GM19035 (cell line): ENCODE measurements at regions not wholly inside any gene's neighbourhood (a gene's known extent, or its start where the extent isn't known, plus 50 kb on each side); places are given as distances from the start of the nearest gene placed in this dataset.
"Not testable (repeated sequence)": the region's sequence is repeated elsewhere in the genome, so short reads cannot be mapped to it uniquely, and the experiment has no call there.

Experiments used
- ATAC-seq: cut with Tn5 transposase; IDR thresholded peaks from one replicate; pipeline ENCODE4 v1.9.1; 2021; ENCODE audit not compliant: unreplicated experiment

DNA sequence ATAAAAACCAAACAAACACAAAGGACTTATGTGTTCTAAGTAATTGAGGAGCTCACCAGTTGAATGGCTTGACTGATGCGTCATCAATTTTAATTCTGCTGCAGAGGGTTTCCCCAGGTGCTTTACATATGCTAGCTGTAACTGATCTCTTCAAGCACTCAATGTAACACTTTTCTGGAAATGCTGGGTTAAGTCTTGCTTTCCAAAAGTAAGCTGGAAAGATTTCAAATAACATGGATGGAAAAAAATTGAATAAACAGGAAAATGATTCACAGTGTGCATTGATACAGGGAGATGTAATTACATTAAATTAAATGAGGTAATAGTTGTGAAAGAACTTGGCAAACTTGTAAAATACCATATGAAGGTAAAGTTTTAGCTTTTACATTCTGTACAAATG is 186.7 kb upstream of the WDFY3 start:
- no peak for ATAC-seq

DNA sequence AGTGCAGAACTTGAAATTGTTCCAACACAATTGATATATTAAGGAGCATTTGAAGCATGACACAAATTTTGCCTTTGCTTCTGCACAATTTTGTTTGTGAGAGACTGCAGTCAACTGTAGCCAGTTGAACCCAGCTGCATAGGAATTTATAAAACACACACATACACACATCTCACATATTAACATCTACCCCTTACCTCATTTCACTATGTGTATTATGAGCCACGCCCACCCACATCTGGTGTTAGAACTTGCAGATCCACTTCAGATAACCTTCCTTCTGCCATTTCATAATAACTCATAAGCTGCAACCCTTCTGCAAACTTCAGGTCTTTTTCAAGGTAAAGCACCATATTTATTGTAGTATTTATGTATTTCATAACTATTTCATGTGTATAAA is 188.1 kb upstream of the WDFY3 start:
- ATAC-seq: no peak

GRCh38 chr4:85165808-85166207 is 199.3 kb upstream of the WDFY3 start:
- ATAC-seq: no peak

DNA sequence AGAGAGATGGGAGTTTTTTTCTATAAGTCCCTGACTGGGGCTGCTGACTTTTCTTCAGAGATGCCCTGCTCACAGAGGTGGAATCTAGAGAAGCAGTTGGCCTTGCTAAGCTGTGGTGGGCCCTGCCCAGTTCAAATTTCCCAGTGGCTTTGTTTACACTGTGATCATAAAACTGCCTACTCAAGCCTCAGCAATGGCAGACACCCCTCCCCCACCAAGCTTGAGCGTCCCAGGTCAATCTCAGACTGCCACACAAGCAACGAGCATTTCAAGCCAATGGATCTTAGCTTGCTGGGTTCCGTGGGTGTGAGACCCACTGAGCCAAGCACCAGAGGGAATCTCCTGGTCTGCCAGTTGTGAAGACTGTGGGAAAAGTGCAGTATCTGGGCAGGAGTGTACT is 199.8 kb upstream of the WDFY3 start:
- no peak for ATAC-seq

GRCh38 chr4:85168234-85168834 is 201.8 kb upstream of the WDFY3 start:
- ATAC-seq: no peak

- no peak for ATAC-seq
These were observed 203.8 kb upstream of the WDFY3 start for GRCh38 chr4:85170241-85170640.

- no peak for ATAC-seq
These were observed 208.7 kb upstream of the WDFY3 start for GRCh38 chr4:85175190-85175589.

- ATAC-seq: no peak
These were observed 210.6 kb upstream of the WDFY3 start for GRCh38 chr4:85177092-85177491.

GRCh38 chr4:85177679-85178078 is 211.2 kb upstream of the WDFY3 start:
- ATAC-seq: no peak

DNA sequence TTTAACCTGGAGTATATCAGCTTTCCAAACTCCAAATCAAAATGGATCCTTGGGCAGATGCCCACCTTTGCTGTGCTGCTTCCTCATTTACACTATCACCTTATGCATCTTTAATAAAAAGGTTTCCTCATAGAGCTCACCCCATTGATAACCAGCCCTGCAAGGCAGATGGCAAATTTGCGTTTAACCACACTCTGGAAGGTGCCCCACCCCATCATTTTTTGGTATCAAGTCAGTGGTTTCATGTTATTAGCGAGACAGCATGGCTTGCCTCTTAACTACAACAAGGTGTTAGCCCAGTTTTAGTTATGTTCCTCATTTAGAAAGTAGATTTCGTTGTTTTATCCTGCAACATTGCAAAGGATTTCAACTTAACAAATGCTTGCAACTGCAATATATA is 214.0 kb upstream of the WDFY3 start:
- no peak for ATAC-seq

GRCh38 chr4:85187106-85187505 is 220.6 kb upstream of the WDFY3 start:
- no peak for ATAC-seq

DNA sequence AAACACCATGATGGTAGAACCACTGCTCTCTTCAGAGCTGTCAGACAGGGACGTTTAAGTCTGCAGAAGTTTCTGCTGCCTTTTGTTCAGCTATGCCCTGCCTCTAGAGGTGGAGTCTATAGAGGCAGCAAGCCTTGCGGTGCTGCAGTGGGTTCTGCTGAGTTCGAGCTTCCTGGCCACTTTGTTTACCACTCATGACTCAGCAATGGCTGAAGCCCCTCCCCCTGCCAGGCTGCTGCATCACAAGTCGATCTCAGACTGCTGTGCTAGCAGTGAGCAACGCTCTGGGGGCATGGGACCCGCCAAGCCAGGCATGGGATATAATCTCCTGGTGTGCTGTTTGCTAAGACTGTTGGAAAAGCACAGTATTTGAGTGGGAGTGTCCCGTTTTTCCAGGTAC is 229.5 kb upstream of the WDFY3 start:
- ATAC-seq: not testable (repeated sequence)

DNA sequence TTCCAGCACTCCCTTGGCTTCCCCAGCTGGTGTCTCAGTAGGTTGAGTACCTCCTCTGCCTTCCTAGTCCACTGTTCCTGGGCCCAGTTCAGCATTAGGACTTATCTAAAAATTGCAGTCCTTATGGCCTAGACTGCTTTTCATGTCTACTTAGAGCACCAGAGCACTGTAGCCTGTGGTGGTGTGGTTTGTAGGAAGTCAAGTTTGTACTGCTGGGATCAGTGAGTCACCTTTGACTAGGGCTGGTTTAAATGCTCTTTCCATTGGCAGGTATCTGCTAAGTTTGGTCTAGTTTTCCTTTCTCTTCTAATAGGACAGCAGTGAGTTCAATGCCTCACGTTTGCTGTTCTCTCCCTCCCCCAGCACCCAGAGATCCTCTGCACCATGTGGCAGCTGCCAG is 233.6 kb upstream of the WDFY3 start:
- no peak for ATAC-seq

- ATAC-seq: no peak
These were observed 242.7 kb upstream of the WDFY3 start for GRCh38 chr4:85209161-85209560.

GRCh38 chr4:85210353-85210752 is 243.9 kb upstream of the WDFY3 start:
- ATAC-seq: no peak

DNA sequence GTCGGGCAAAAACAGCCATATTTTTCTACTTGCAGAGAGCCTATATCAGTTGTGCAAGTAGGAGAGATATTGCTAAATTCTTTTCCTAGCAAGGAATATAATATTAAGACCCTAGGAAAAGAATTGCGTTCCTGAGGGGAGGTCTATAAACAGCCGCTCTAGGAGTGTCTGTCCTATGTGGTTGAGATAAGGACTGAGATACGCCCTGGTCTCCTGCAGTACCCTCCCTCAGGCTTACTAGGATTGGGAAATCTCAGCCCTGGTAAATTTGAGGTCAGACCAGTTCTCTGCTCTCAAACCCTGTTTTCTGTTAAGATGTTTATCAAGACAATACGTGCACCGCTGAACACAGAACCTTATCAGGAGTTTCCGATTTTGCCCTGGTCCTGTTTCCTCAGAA is 250.1 kb upstream of the WDFY3 start:
- ATAC-seq: not testable (repeated sequence)

DNA sequence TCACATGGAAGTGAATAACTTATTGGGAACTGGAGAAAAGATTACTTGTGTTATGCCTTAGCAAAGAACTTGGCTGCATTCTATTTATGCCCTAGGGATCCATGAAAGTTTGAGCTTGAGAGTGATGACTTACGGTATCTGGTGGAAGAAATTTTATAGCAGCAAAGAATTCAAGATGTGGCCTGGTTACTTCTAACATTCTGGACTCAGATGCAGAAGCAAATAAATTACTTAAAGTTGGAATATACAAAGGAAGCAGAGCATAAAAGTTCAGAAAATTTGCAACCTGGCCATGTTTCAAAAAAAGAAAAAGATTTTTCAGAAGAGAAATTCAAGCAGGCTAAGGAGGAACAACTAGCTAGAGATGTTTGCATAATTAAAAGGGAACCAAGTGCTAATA is 252.3 kb upstream of the WDFY3 start:
- ATAC-seq: no peak

- no peak for ATAC-seq
These were observed 253.3 kb upstream of the ARHGAP24 start for GRCh38 chr4:85221606-85222005.

DNA sequence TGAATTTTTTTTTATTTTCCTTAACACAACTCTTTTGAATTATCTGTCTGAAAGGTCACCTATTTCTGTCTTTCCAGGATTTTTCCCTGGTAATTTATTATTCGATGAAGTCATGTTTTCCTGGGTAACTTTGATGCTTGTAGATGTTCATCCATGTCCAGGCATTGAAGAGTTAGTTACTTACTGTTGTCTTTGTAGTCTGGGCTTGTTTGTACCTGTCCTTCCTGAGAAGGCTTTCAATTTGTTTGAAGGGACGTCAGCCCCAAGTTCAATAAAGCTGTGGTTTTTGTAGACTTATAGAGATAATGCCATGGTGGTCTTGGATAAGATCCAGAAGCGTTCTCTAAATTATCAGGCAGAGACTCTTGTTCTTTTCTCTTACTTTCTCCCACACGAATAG is 252.4 kb upstream of the ARHGAP24 start:
- no peak for ATAC-seq

DNA sequence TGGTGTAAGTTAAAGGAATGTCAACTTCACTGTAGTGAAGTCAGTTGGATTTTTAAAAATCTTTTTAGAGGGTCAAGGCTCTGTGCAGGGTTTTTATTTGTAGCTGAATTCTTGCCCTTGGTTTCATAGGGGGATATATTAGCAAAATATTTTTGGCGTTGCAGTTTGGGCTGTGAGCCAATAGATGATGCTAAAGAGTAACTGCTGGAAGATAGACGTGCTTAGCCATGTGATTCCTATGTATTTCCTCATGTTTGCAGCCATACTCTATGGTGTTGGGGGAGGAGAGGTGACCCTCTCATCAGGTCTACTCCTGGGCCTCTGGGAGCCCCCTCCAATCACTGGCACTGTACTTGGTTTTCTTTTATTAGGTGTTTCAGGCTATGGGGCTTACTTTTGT is 246.7 kb upstream of the ARHGAP24 start:
- ATAC-seq: no peak

DNA sequence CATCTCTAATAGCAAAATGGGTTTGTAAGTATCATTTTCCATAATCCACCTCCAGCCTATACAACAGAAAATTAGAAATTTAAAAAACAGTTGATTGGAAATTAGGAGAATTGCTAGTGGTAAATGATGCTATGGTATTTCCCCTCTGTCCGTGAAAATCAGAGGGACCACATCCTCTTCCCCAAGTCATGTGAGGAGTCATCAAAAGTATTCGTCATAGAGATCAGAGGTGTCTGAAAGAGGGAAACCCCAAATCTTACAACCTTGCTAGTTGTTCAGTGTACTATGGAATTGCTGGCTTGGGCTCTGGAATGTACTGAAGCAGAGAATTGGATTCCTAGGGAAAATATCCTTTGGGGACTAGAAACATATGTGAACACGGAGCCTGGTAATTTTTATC is 241.4 kb upstream of the ARHGAP24 start:
- no peak for ATAC-seq

DNA sequence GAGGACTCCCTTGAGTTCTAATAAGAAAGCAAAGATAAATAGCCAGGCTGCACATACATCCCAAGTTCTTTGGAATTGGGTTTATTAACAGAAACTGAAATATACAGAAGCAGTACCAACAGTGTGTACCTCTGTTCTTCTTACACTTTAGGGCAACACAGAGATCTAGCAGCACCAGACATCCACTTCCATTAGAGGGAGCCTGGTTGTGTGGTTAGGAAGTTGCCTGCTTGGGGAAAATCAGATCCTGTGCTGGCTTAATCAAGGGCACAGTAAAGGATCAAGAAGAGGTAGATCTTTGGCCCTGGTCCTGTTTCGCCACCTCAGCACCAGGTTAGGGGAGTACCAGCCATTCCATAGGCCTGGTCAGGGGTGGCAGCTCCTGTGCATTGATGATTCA is 231.1 kb upstream of the ARHGAP24 start:
- no peak for ATAC-seq

GRCh38 chr4:85244638-85245037 is 230.3 kb upstream of the ARHGAP24 start:
- ATAC-seq: no peak

DNA sequence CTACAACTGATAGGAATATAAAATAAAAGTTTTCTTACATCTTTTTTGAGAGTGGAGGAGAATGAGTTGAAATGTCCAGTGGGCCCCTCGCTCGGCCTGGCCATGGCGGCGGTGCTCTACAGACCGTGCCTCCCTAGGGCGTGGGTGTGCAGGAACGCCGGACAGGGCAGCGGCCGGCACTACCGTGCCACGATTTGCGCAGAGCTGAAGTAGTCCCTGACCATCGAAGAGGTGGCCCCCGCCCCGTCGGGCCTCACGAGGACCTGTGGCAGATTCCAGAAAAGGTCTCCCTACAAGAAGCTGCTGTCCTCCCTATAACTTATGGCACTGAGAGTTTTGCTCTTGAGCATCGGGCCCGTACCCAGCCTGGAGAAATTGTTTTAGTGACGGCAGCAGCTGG is 228.9 kb upstream of the ARHGAP24 start:
- no peak for ATAC-seq
